GM12872 (cell line): ENCODE measurements at regions not wholly inside any gene's neighbourhood (a gene's known extent, or its start where the extent isn't known, plus 50 kb on each side); places are given as distances from the start of the nearest gene placed in this dataset.

ENCODE experiments used
- CTCF ChIP-seq: IDR thresholded peaks from 3 replicates; pipeline ENCODE4 v1.5.1; 2011; ENCODE audit warnings: low read depth, mild to moderate bottlenecking, low read length, moderate library complexity; ENCODE audit not compliant: insufficient read depth

DNA sequence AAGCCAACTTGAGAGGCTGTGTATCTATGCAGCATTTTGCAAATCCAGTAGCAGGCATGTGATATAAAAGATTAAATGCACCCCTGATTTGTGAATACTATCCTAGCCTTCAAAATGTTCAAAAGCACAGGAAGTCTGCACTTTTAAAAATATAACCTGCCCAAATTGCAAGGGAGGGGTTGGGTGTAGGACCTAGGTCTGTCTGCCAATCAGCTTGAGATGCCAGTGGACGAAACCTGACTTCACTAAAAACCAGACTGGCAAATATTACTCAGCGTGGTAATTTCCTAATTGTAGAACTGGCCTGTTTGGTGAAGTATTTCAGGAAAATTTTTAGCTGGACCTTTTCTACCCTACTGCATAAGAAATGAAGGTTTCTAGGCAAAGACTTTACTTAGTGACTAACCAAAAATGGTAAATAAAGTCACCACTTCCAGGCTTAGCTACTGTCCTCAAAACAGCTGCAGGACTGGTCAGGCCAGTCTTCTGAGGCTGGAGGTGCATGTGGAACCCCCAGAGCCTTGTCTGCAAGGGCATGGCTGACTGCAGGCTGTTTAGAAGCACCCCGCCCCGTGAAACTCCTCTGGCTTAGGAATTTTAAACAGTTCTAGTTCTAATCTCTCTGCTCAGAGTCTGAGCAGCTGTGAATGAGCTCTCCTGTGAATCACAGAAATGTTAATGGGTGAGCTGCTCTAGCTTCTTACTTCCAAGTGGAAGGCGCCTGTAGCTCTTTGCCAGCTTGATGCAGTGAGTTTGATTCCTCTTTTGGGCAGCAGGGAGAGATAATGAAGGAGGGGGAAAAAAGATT is 104.4 kb upstream of the ESR1 start:
- no peak for TF ChIP-seq CTCF

DNA sequence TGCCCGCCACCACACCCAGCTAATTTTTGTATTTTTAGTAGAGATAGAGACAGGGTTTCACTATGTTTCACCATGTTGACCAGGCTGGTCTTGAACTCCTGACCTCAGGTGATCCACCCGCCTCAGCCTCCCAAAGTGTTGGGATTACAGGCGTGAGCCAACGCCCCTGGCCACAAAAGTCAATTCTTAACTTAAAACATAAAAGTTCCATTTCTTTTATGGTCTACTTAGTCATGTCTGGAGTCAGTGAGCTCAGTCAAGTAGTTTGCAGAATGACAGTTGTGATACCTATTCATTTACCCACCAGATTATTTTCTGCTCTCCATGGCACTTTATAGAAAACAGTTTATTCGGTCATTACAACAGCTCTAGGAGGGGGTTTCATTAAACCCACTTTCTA is 103.1 kb upstream of the ESR1 start:
- no peak for TF ChIP-seq CTCF

DNA sequence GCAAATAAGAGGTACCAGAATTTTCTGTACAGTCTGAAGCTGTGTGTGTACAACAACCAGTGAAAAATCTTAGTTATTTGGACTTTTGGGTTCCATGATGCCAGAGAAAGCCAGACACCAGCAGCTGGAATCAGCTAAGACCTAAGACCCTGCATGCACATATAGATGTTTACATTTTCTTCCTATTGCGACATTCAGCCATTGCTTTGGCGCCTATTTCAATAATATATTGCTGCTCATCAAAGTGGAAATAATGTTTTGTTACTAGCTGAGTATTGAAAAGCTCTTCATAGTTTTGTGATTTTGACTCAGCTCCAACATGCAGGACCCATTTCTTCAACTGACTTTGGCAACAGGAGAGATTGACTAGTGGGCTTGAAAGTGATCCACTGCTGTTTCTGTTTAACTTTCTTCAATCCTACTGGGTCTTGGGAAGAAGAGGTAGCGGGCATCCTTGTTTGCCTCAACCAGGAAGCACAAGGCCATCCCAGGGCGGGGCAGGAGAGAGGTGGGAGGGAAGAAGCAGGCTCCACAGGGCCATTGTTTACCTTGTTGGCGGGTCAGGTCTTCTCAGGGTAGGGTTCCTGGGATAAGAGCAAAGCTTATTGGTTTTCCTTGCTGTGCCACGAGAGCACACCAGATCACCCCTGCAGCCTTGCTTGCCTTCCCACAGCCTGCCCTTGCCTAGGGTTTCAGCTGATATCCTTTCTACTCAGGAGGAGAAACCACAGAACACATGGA is 101.3 kb upstream of the ESR1 start:
- TF ChIP-seq CTCF, result no peak

GRCh38 chr6:151709329-151709728 is 98.2 kb upstream of the ESR1 start:
- no peak for TF ChIP-seq CTCF

GRCh38 chr6:151716526-151716932 is 91.0 kb upstream of the ESR1 start:
- TF ChIP-seq CTCF, result no peak

DNA sequence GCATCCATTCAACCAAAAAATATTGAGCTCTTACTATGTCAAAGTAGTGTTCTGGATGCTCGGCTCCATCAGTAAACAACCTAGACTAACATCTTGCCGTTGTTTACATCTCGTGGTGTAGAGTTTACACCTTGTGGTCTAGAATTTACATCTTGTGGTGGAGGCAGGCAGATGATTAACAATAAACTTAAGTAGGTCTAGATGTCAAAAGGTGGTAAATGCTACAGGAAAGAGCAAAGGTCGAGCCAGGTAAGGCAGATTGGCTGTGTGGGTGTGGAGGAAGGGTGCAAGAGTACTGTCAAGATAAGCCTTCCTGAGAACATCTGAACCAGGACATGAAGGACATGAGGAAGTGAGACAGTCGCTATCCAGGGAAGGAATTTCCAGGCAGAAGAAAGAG is 88.4 kb upstream of the ESR1 start:
- TF ChIP-seq CTCF, result no peak

DNA sequence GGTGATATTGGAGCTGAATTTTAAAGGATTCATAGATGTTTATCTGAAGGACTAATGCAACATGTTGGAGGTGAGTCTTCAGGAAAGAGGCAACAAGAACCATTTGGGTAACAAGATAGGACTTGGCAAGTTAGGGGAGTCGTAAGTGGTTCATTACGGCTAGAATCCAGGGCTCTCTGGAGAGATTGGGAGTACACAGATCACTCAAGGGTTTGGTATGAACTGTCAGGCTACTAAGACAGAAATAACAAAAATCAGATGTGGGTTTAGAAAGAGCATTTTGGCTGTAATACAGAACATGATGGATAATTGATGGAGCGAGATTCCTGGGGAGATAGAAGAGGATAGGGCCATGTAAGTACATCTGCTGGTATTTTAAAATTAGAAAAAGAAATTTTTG is 86.3 kb upstream of the ESR1 start:
- TF ChIP-seq CTCF, result no peak
